HUES6 (cell line): ENCODE measurements at regions not wholly inside any gene's neighbourhood (a gene's known extent, or its start where the extent isn't known, plus 50 kb on each side); places are given as distances from the start of the nearest gene placed in this dataset.

Experiments
- H3K27ac ChIP-seq: 2 replicates; pipeline ENCODE4 v1.7.0; 2013; ENCODE audit warnings: low read depth, mild to moderate bottlenecking, low read length, inconsistent platforms
- H3K27me3 ChIP-seq: 2 replicates; pipeline ENCODE4 v1.6.1; 2013; ENCODE audit warnings: low read length; ENCODE audit not compliant: control insufficient read depth, insufficient read depth
- H3K36me3 ChIP-seq: 2 replicates; pipeline ENCODE4 v1.6.1; 2013; ENCODE audit warnings: low read length; ENCODE audit not compliant: control insufficient read depth, insufficient read depth
- H3K4me1 ChIP-seq: 2 replicates; pipeline ENCODE4 v1.6.1; 2013; ENCODE audit warnings: low read length; ENCODE audit not compliant: control insufficient read depth, insufficient read depth
- H3K4me3 ChIP-seq: 2 replicates; pipeline ENCODE4 v1.5.1; 2013; ENCODE audit warnings: low read depth, low read length
- H3K9ac ChIP-seq: one replicate; pipeline ENCODE4 v1.6.1; 2013; ENCODE audit warnings: mild to moderate bottlenecking, low read length
- H3K9me3 ChIP-seq: 2 replicates; pipeline ENCODE4 v1.6.1; 2013; ENCODE audit warnings: low read depth, low read length; ENCODE audit not compliant: control insufficient read depth, insufficient read depth

DNA sequence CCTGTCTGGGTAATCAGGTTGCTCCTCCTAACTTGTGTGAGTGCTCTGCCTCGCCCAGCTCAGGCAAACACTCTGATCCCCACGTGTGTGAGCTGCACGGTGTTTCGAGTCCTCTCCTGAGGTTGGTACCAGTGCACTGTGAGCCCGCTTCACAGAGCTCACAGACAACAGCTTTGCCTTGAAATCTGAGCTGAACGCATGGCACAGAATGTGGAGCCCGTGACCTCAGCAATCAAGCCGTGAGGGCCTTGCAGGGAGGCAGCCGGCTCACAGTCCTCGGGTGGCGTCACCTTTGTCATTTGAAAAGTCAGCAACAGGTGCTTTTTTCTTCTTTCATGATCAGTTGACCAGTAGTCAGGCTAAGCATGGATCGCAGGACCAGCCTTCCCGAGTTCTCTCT lies 60.2 kb upstream of the ADGRA1 start:
- no peaks in the 10 kb centered on the region for H3K36me3 ChIP-seq
- H3K9ac ChIP-seq: no peak overlapping the region
- H3K9me3 ChIP-seq: no peaks in the 10 kb centered on the region
- no peak overlapping the region for H3K27ac ChIP-seq
- H3K27me3 ChIP-seq: peaks cover 64% of the 10 kb centered on the region
- no peak overlapping the region for H3K4me3 ChIP-seq
- H3K4me1 ChIP-seq: peaks cover 10% of the 10 kb centered on the region

DNA sequence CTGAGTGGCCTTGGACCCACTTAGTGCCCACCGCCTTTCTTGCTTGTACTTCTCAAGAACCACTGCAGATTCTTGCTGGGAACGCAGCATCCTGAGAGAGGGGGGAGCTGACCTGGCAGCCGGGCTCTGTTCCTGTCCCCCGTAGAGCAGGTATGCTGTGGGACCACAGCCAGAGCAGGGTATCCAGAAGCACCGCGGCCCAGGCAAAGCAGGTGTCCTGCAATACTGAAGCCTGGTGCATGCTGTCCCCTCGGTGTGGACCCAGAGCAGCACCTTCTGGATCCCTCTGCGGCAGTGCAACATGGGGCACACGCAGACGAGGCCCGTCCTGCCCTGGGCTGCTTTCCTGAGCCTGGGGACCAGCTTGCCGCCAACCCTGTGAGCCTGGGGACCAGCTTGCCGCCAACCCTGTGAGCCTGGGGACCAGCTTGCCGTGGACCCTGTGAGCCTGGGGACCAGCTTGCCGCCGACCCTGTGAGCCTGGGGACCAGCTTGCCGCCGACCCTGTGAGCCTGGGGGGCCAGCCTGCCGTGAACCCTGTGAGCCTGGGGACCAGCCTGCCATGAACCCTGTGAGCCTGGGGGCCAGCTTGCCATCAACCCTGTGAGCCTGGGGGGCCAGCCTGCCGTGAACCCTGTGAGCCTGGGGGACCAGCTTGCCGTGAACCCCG lies 60.9 kb upstream of the ADGRA1 start:
- Histone ChIP-seq H3K27me3 (peaks cover 63% of the 10 kb centered on the region), H3K9ac (no peak overlapping the region), H3K9me3 (no peaks in the 10 kb centered on the region), H3K4me1 (peaks cover 10% of the 10 kb centered on the region), H3K4me3 (no peak overlapping the region), H3K27ac (no peak overlapping the region), H3K36me3 (no peaks in the 10 kb centered on the region)

DNA sequence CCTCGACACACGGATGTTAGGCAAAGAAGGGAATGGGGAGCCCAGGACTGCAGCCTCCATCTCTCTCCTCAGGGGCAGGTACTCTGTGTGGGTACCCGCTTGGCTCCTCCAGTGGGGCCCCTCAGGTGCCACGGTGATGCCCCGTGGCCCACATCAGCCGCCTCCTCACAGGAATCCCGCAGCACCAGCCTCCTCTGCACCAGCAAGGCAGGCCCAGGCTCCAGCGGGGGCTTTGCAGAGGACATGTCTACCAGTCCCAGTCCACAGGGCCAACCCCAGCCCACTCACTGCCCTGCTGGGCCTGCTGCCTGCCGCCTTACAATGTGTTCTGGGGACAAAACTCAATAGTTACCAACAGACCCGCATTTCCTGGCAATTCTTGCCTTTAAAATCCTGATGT lies 61.6 kb upstream of the ADGRA1 start:
- Histone ChIP-seq H3K4me1 (peaks cover 10% of the 10 kb centered on the region), H3K36me3 (no peaks in the 10 kb centered on the region), H3K27me3 (peaks cover 56% of the 10 kb centered on the region), H3K4me3 (no peak overlapping the region), H3K9me3 (no peaks in the 10 kb centered on the region), H3K9ac (no peak overlapping the region), H3K27ac (no peak overlapping the region)

DNA sequence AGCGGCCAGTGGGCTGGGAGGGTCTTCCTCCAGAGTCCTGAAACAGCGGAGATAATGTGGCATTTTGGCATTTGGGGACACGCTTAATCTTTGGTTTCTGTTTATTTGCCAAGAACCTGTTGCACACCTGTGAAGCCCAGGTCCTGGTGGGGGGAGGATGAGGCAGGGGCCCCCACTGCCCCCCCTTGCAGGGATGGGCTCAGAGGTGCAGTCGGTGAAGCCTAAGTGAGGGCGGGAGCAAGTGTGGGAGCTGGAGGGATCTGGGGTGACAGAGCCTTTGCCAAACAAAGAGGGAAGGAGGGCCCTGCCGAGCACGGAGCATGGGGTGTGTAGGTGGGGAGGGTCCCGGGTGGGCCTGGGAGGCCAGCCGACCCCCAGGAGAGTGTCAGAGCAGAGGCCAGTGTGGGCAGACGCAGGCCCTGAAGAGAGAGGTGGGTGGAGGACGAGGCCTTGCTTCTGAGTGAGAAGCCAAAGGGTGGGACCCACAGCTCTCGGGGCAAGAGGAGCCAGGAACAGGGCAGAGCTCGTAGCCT lies 62.1 kb upstream of the ADGRA1 start:
- Histone ChIP-seq H3K9me3 (no peaks in the 10 kb centered on the region), H3K27me3 (peaks cover 50% of the 10 kb centered on the region), H3K9ac (no peak overlapping the region), H3K27ac (no peak overlapping the region), H3K36me3 (no peaks in the 10 kb centered on the region), H3K4me1 (peaks cover 10% of the 10 kb centered on the region), H3K4me3 (no peak overlapping the region)

DNA sequence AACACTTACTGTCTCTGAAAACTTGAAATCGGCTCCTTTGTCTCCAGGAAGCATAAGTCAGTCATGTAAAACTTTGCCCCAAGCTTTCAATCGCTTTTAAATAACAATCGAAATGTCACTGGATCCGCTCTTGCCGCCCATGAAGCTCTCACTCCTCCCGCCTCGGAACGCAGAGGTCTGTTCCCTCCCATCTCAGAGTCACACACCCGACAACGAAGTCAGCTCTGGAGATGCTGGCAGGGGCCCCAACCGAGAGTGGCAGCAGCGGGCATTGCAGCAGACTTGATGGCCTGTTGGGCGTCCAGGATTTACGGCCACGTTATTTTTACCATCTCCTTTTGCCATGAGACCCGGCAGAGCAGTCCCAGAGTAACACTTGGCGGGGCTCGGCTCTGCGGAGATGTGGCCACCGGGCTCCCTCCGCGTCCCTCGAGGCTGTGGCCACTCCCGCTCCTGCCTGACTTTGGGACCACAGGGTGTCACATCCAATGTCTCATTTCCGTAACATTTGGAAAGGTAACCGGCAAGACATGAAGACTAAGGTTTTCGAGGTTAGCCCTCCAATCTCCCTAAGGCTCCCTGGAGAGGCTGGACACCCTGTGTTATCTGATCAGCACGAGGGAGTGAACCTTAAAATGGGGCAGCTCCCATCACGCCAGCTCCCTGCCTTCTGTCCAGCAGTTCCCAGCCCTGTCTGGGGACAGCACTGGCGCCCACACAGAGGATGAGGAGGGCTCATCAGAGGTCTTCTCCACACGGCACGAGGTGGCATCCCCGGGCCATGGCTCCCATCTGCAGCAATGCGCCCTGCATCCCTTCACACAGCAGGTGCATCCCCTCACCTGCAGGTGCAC lies 62.8 kb upstream of the ADGRA1 start:
- H3K9ac ChIP-seq: no peak overlapping the region
- H3K4me3 ChIP-seq: no peak overlapping the region
- no peak overlapping the region for H3K27ac ChIP-seq
- peaks cover 44% of the 10 kb centered on the region for H3K27me3 ChIP-seq
- peaks cover 10% of the 10 kb centered on the region for H3K4me1 ChIP-seq
- H3K9me3 ChIP-seq: no peaks in the 10 kb centered on the region
- no peaks in the 10 kb centered on the region for H3K36me3 ChIP-seq

DNA sequence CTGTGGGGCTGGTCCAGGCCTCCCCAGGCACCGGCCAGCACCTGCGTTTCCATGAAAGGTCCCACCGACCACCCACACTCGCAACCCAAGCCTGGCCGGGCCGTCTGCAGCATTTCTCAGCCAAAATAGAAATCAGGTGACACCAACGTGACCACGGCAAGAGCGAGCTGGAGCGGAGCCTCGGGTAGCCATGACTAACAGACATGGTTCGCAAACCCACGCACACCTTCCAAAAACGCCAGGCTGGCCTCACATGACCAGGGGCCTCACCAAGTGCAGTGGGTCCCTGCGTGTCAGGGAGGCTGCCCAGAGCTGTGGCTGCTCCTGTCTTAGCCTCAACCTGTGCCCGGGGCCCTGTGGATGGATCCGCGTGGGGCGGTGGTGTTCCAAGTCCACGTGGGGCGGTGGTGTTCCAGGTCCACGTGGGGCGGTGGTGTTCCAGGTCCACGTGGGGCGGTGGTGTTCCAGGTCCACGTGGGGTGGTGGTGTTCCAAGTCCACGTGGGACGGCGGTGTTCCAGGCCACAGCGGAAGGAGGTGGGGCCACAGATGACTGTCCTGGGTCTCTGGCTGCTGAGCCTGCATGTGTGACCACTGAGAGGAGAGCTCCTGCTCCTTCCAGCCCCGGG lies 64.4 kb upstream of the ADGRA1 start:
- no peak overlapping the region for H3K4me3 ChIP-seq
- no peaks in the 10 kb centered on the region for H3K36me3 ChIP-seq
- peaks cover 36% of the 10 kb centered on the region for H3K27me3 ChIP-seq
- H3K27ac ChIP-seq: no peak overlapping the region
- no peaks in the 10 kb centered on the region for H3K9me3 ChIP-seq
- H3K4me1 ChIP-seq: peaks cover 10% of the 10 kb centered on the region
- H3K9ac ChIP-seq: no peak overlapping the region

DNA sequence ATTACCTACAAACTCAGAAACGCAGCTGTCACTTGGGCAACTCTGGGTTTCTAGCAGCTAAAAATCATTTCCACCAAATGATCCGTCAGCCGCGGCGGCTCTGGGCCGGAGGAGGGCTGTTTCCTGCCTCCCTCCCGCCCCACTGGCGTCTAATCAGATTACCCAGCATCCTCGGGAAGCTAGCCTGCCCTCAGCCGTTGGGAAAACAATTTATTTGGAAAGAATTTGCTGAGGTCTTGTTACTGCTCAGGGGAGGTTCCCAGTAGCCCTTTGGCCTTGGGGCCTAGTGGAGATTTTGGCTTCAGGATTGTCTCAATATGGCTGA lies 65.0 kb upstream of the ADGRA1 start:
- peaks cover 34% of the 10 kb centered on the region for H3K27me3 ChIP-seq
- H3K9me3 ChIP-seq: no peaks in the 10 kb centered on the region
- H3K36me3 ChIP-seq: no peaks in the 10 kb centered on the region
- no peak overlapping the region for H3K4me3 ChIP-seq
- no peak overlapping the region for H3K27ac ChIP-seq
- peaks cover 10% of the 10 kb centered on the region for H3K4me1 ChIP-seq
- no peak overlapping the region for H3K9ac ChIP-seq

DNA sequence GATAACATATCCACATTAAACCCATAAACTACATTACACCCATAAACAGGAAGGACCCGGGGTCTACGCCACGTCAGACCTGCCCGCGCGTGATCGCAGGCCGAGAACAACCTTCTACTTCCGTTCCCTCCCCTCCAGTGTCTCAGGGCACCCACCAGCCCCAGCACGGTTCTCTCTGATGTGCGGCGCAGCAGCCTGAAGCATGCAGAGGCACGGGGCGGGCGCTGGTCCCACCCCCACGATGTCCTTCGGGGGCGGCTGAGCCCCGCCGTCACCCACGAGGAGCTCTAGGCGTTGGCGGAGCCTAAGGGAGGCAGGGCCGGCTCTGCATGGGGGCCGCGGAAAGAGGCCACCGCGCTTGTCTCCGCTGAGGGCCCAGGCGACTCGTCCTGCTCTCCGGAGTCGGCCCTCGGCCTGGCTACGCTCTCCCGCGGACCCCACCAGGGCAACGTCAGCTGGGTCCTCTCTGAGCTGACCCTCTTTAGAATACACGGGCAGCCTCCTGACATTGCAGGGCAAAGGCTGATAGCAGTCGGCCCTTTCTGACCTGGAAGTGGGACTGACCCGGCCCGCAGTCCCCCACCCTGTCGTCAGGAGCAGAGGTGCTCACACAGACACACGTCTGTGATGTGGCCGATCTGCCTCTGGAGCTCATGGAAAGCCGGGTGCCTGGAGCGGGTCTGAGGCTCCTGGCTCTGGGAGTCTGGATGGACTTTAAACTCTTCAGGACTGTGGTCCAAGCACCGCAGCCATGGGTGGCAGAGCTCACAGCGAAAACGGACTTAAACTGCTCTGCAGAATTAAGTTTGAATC lies 65.6 kb upstream of the ADGRA1 start:
- Histone ChIP-seq H3K4me3 (no peak overlapping the region), H3K36me3 (no peaks in the 10 kb centered on the region), H3K9me3 (no peaks in the 10 kb centered on the region), H3K27ac (no peak overlapping the region), H3K4me1 (peaks cover 10% of the 10 kb centered on the region), H3K27me3 (peaks cover 29% of the 10 kb centered on the region), H3K9ac (no peak overlapping the region)

DNA sequence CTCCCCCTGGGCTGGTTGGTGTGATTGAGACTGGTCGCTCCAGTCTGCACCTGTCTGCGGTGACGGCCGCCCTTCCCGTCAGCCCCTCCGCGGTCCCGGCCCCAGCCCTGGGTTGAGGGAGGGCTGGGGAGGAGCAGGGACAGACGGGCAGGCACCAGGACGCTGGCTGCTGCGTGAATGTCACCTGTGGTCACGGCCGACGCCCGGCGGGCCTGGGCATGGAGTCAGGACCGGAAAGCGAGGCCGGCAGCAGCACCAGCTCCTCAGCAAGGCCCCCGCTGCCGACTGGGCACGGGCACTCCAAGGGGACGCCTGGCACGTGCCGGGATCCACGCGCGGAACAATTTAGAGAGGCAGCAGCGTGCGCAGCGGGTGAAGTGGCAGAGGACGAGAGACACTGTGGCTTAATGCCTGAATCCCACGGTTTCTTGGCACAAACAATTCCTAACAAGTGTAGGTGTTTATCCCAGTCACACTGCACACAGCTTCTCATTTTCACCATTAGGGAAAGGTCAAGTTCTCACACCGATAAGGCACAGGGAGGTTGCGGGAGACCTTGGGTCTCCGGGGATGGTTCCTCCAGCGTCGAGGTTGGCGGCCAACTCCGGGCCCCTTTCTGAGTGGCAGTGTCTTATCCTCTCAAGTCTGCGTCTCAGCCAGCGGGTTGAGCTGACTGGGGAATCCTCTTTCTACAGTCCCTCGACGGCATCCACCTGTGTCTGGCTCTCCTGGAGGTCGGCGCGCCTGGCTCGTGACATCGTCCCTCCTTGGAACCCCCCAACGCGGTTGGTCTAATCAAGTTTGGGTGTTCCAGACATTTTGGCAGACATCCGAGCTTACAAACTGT lies 66.4 kb upstream of the ADGRA1 start:
- Histone ChIP-seq H3K27me3 (peaks cover 24% of the 10 kb centered on the region), H3K4me1 (peaks cover 10% of the 10 kb centered on the region)

DNA sequence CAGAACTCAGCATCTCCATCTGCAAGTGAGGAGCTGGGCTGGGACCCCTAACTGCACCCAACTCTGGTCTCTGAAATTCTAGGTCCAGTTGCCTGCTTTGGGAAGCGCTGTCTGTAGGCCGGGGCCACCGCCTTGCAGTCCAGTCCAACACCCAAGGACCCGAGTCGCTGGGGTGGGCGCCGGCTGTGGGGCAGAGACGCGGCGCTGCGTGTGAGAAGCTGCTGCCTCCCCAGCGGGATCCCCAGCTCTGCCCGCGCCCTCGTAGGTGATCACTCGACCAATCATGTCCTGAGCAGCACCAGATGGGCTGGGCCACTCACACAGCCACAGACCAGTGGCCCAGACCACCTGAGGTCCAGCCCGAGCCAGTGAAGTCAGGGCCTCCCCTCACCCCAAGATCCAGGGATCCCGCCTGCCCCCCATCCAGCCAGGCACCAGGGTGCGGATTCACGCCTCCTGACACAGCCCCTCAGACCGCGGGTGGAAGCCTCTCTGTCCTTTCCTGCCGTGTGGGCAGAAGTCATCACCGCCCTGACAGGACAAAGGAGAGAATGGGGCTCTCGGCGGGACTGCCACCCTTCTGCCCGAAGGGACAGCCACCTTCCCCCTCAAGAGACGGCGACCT lies 67.4 kb upstream of the ADGRA1 start:
- Histone ChIP-seq H3K4me3 (no peak overlapping the region), H3K27ac (no peak overlapping the region), H3K9me3 (no peaks in the 10 kb centered on the region), H3K9ac (no peak overlapping the region), H3K4me1 (peaks cover 10% of the 10 kb centered on the region), H3K36me3 (no peaks in the 10 kb centered on the region), H3K27me3 (peaks cover 14% of the 10 kb centered on the region)

More for the DNA sequence above, 66.4 kb upstream of the ADGRA1 start:
- Histone ChIP-seq H3K4me3 (no peak overlapping the region), H3K9me3 (no peaks in the 10 kb centered on the region), H3K9ac (no peak overlapping the region), H3K36me3 (no peaks in the 10 kb centered on the region), H3K27ac (no peak overlapping the region)
